ENCODE measurements at regions not wholly inside any gene's neighbourhood (a gene's known extent, or its start where the extent isn't known, plus 50 kb on each side); places are given as distances from the start of the nearest gene placed in this dataset.

DNA sequence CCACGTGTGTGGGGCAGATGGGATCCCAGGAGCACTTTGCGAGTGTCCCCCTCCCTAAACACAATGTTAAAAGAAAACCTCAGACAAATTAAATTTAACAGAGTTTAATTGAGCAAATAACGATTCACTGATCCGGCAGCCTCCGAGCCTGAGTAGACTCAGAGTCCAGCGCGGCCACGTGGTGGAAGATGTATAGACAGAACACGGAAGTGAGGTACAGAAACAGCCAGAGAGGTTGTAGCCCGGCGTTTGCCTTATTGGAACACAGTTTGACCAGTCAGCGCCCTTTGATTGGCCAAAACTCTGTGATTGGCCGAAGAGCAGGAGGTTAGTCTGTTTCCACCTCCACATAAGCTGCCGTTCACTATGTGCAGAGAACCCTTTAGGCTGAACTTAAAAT is 363.0 kb upstream of the IRX2 start:
- intact Hi-C loops (cut with DNase I) = no loop called here
- Histone ChIP-seq H3K27me3 (ENCODE audit: control insufficient read depth, insufficient read depth, low read length) (peaks cover 13% of the 10 kb centered on the region), H3K27ac (ENCODE audit: low read depth in 2 of 2, low read length in 2 of 2) (no peak overlapping the region), H3K36me3 (ENCODE audit: control insufficient read depth in 2 of 3, insufficient read depth in 3 of 3, low read length in 3 of 3) (no peaks in the 10 kb centered on the region), H3K4me3 (ENCODE audit: low read length in 3 of 3) (no peak overlapping the region), H3K4me1 (ENCODE audit: control insufficient read depth in 2 of 3, insufficient read depth in 2 of 3, low read depth in 1 of 3, low read length in 3 of 3) (no peaks in the 10 kb centered on the region), H3K9ac (ENCODE audit: low read length in 3 of 3) (no peak overlapping the region), H3K9me3 (ENCODE audit: control insufficient read depth in 2 of 3, insufficient read depth in 1 of 3, low read length in 3 of 3) (no peaks in the 10 kb centered on the region)
- DNase-seq (peak in 1 of 5 donors; percentile 58), FAIRE-seq (no peak)
- TF ChIP-seq, protein P1, sequence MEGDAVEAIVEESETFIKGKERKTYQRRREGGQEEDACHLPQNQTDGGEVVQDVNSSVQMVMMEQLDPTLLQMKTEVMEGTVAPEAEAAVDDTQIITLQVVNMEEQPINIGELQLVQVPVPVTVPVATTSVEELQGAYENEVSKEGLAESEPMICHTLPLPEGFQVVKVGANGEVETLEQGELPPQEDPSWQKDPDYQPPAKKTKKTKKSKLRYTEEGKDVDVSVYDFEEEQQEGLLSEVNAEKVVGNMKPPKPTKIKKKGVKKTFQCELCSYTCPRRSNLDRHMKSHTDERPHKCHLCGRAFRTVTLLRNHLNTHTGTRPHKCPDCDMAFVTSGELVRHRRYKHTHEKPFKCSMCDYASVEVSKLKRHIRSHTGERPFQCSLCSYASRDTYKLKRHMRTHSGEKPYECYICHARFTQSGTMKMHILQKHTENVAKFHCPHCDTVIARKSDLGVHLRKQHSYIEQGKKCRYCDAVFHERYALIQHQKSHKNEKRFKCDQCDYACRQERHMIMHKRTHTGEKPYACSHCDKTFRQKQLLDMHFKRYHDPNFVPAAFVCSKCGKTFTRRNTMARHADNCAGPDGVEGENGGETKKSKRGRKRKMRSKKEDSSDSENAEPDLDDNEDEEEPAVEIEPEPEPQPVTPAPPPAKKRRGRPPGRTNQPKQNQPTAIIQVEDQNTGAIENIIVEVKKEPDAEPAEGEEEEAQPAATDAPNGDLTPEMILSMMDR (IDR thresholded peaks at IDR 0.05; ENCODE audit: borderline replicate concordance, extremely low read depth, insufficient read depth) = no peak

DNA sequence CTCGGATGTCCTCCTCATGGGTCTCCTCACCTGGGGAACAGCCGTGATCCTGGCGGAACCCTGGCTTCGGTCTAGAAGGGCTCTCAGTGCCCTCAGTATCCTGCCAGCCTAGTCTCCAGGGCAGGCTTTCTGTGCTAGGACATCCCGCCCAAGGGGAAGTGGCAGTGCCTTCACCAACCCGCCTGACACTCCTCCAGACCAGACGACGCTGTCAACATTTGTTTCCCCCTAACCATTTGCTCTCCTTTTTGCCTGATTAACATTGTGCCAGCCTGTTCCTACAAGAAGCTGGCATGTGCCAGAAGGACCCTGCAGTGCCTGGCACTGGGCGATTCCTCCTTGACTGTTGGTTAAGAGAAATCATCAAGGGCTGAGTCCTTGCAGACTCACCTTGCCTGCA is 358.9 kb upstream of the IRX2 start:
- Histone ChIP-seq H3K4me3 (ENCODE audit: low read length in 3 of 3) (no peak overlapping the region), H3K4me1 (ENCODE audit: control insufficient read depth in 2 of 3, insufficient read depth in 2 of 3, low read depth in 1 of 3, low read length in 3 of 3) (no peaks in the 10 kb centered on the region), H3K36me3 (ENCODE audit: control insufficient read depth in 2 of 3, insufficient read depth in 3 of 3, low read length in 3 of 3) (no peaks in the 10 kb centered on the region), H3K27me3 (ENCODE audit: control insufficient read depth, insufficient read depth, low read length) (peaks cover 14% of the 10 kb centered on the region), H3K9ac (ENCODE audit: low read length in 3 of 3) (no peak overlapping the region), H3K9me3 (ENCODE audit: control insufficient read depth in 2 of 3, insufficient read depth in 1 of 3, low read length in 3 of 3) (no peaks in the 10 kb centered on the region), H3K27ac (ENCODE audit: low read depth in 2 of 2, low read length in 2 of 2) (no peak overlapping the region)
- FAIRE-seq (no peak), DNase-seq (no peak)
- intact Hi-C loops (cut with DNase I) = no loop called here
- TF ChIP-seq, protein P1 (IDR thresholded peaks at IDR 0.05; ENCODE audit: borderline replicate concordance, extremely low read depth, insufficient read depth) = no peak

DNA sequence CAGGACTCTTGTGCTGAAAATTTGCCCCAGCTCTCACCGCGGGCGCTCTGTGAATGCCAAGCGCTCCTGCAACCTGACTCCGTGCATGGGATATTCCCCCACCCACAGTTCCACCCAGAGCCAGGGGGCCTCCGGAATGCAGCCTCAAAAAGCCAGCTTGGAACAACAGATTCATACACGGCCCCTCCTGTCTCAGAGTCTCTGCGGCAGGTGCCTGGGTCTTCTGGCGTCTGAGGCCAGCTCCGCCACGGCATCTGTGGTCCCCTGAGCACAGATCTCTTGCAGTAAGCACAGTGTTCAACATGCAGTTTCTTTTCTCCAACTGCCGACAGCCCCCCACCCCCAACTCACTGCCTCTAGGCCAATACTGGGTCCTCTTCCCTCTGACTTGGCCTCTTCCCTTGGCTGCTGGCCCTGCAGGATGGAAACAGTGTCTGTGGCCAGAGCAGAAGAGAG is 355.7 kb upstream of the IRX2 start:
- Histone ChIP-seq H3K36me3 (ENCODE audit: control insufficient read depth in 2 of 3, insufficient read depth in 3 of 3, low read length in 3 of 3) (no peaks in the 10 kb centered on the region), H3K4me3 (ENCODE audit: low read length in 3 of 3) (no peak overlapping the region), H3K27me3 (ENCODE audit: control insufficient read depth, insufficient read depth, low read length) (peaks cover 23% of the 10 kb centered on the region), H3K27ac (ENCODE audit: low read depth in 2 of 2, low read length in 2 of 2) (no peak overlapping the region), H3K9me3 (ENCODE audit: control insufficient read depth in 2 of 3, insufficient read depth in 1 of 3, low read length in 3 of 3) (no peaks in the 10 kb centered on the region), H3K9ac (ENCODE audit: low read length in 3 of 3) (no peak overlapping the region), H3K4me1 (ENCODE audit: control insufficient read depth in 2 of 3, insufficient read depth in 2 of 3, low read depth in 1 of 3, low read length in 3 of 3) (no peaks in the 10 kb centered on the region)
- TF ChIP-seq, protein P1 (IDR thresholded peaks at IDR 0.05; ENCODE audit: borderline replicate concordance, extremely low read depth, insufficient read depth) = no peak
- intact Hi-C loops (cut with DNase I) = no loop called here
- no peak for FAIRE-seq
- peak in 3 of 5 donors; percentile 46 to 61 (median 59) for DNase-seq

DNA sequence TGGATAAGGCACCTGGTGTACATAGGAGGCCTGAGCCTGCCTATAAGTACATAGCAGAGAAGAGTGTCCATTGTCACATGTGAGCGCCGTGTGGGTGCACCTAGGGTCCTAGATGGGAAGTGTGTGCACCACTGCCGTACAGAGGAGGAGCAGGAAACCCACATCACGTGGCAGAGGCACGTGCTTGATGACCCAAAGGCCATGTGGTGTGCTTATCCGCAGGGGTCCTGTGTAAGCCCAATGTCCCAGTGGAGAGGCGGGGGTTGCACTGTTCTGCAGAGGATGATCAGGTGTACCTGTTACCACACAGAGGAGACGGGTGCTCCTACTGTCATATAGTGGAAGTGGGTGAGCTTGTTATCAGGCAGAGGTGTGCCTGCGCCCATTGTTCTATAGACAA is 354.1 kb upstream of the IRX2 start:
- Histone ChIP-seq H3K9ac (ENCODE audit: low read length in 3 of 3) (no peak overlapping the region), H3K27me3 (ENCODE audit: control insufficient read depth, insufficient read depth, low read length) (peaks cover 23% of the 10 kb centered on the region), H3K27ac (ENCODE audit: low read depth in 2 of 2, low read length in 2 of 2) (no peak overlapping the region), H3K4me3 (ENCODE audit: low read length in 3 of 3) (no peak overlapping the region), H3K4me1 (ENCODE audit: control insufficient read depth in 2 of 3, insufficient read depth in 2 of 3, low read depth in 1 of 3, low read length in 3 of 3) (no peaks in the 10 kb centered on the region), H3K9me3 (ENCODE audit: control insufficient read depth in 2 of 3, insufficient read depth in 1 of 3, low read length in 3 of 3) (no peaks in the 10 kb centered on the region), H3K36me3 (ENCODE audit: control insufficient read depth in 2 of 3, insufficient read depth in 3 of 3, low read length in 3 of 3) (no peaks in the 10 kb centered on the region)
- DNase-seq = peak in 1 of 5 donors; percentile 35
- TF ChIP-seq, protein P1 (IDR thresholded peaks at IDR 0.05; ENCODE audit: borderline replicate concordance, extremely low read depth, insufficient read depth) = no peak
- intact Hi-C loops (cut with DNase I) = no loop called here
- no peak for FAIRE-seq
